ENCODE measurements at regions not wholly inside any gene's neighbourhood (a gene's known extent, or its start where the extent isn't known, plus 50 kb on each side); places are given as distances from the start of the nearest gene placed in this dataset.
A peak's percentile ranks its signal among the peaks of the same experiment; 100 is the strongest.

GRCh38 chr5:52392321-52392720 lies 395.4 kb upstream of the ITGA1 start:
- DNase-seq (ENCODE audit: low read depth), result no peak

GRCh38 chr5:52409835-52410234 lies 377.9 kb upstream of the ITGA1 start:
- DNase-seq (ENCODE audit: low read depth), result no peak

- DNase-seq (ENCODE audit: low read depth), result no peak
These were observed 368.4 kb upstream of the ITGA1 start for GRCh38 chr5:52419357-52419756.

GRCh38 chr5:52427615-52428014 lies 360.1 kb upstream of the ITGA1 start:
- DNase-seq (ENCODE audit: low read depth), result no peak

- no peak for DNase-seq (ENCODE audit: low read depth)
These were observed 358.7 kb upstream of the ITGA1 start for GRCh38 chr5:52428977-52429489.

- DNase-seq (ENCODE audit: low read depth), result no peak
These were observed 345.9 kb upstream of the ITGA1 start for GRCh38 chr5:52441768-52442167.

GRCh38 chr5:52443187-52443586 lies 344.5 kb upstream of the ITGA1 start:
- no peak for DNase-seq (ENCODE audit: low read depth)

GRCh38 chr5:52448111-52448510 lies 339.6 kb upstream of the ITGA1 start:
- no peak for DNase-seq (ENCODE audit: low read depth)

- no peak for DNase-seq (ENCODE audit: low read depth)
These were observed 338.2 kb upstream of the ITGA1 start for GRCh38 chr5:52449516-52449915.

GRCh38 chr5:52452098-52452497 lies 335.6 kb upstream of the ITGA1 start:
- no peak for DNase-seq (ENCODE audit: low read depth)

GRCh38 chr5:52453176-52453575 lies 334.5 kb upstream of the ITGA1 start:
- no peak for DNase-seq (ENCODE audit: low read depth)

GRCh38 chr5:52455920-52456319 lies 331.8 kb upstream of the ITGA1 start:
- DNase-seq (ENCODE audit: low read depth), result no peak

- DNase-seq (ENCODE audit: low read depth), result no peak
These were observed 329.9 kb upstream of the ITGA1 start for GRCh38 chr5:52457810-52458209.

GRCh38 chr5:52466113-52466512 lies 321.6 kb upstream of the ITGA1 start:
- no peak for DNase-seq (ENCODE audit: low read depth)

GRCh38 chr5:52466749-52467520 lies 320.8 kb upstream of the ITGA1 start:
- DNase-seq (ENCODE audit: low read depth), result no peak

GRCh38 chr5:52468976-52469375 lies 318.7 kb upstream of the ITGA1 start:
- DNase-seq (ENCODE audit: low read depth), result no peak

GRCh38 chr5:52469420-52469819 lies 318.3 kb upstream of the ITGA1 start:
- DNase-seq (ENCODE audit: low read depth), result peak; percentile 3

- no peak for DNase-seq (ENCODE audit: low read depth)
These were observed 317.9 kb upstream of the ITGA1 start for GRCh38 chr5:52469835-52470234.

- DNase-seq (ENCODE audit: low read depth), result no peak
These were observed 311.4 kb upstream of the ITGA1 start for GRCh38 chr5:52476346-52476745.

GRCh38 chr5:52481201-52481600 lies 306.5 kb upstream of the ITGA1 start:
- peak; percentile 8 for DNase-seq (ENCODE audit: low read depth)

GRCh38 chr5:52481851-52482250 lies 305.9 kb upstream of the ITGA1 start:
- DNase-seq (ENCODE audit: low read depth), result no peak

GRCh38 chr5:52491071-52491787 lies 296.5 kb upstream of the ITGA1 start:
- DNase-seq (ENCODE audit: low read depth), result no peak

GRCh38 chr5:52491818-52492217 lies 295.9 kb upstream of the ITGA1 start:
- DNase-seq (ENCODE audit: low read depth), result no peak

All from LHCN-M2 (cell line).